Osteocyte (in vitro differentiated cells): ENCODE measurements at regions not wholly inside any gene's neighbourhood (a gene's known extent, or its start where the extent isn't known, plus 50 kb on each side); places are given as distances from the start of the nearest gene placed in this dataset.
"Not testable (repeated sequence)": the region's sequence is repeated elsewhere in the genome, so short reads cannot be mapped to it uniquely, and the experiment has no call there.

Experiments used
- DNase-seq: peaks from one replicate; pipeline ENCODE4 v3.0.0; 2021; ENCODE audit warnings: mixed read lengths; ENCODE audit not compliant: unreplicated experiment; ENCODE audit errors: extremely low spot score
- H3K27ac Mint-ChIP-seq: one replicate; pipeline ENCODE4 v1.8.0; 2021; ENCODE audit warnings: mild to moderate bottlenecking, mixed read lengths; ENCODE audit not compliant: unreplicated experiment
- H3K27me3 Mint-ChIP-seq: one replicate; pipeline ENCODE4 v1.8.0; 2021; ENCODE audit warnings: mixed read lengths; ENCODE audit not compliant: unreplicated experiment
- H3K36me3 Mint-ChIP-seq: one replicate; pipeline ENCODE4 v1.8.0; 2021; ENCODE audit warnings: mixed read lengths; ENCODE audit not compliant: unreplicated experiment
- H3K4me1 Mint-ChIP-seq: one replicate; pipeline ENCODE4 v1.8.0; 2021; ENCODE audit warnings: mixed read lengths; ENCODE audit not compliant: unreplicated experiment
- H3K4me3 Mint-ChIP-seq: one replicate; pipeline ENCODE4 v1.8.0; 2021; ENCODE audit warnings: mild to moderate bottlenecking, moderate library complexity, mixed read lengths; ENCODE audit not compliant: unreplicated experiment
- H3K9me3 Mint-ChIP-seq: one replicate; pipeline ENCODE4 v1.8.0; 2021; ENCODE audit warnings: mixed read lengths; ENCODE audit not compliant: unreplicated experiment
- TF ChIP-seq, protein P1 (sequence below): fragments of 200-600 bp; sonication (generic); IDR thresholded peaks from 2 replicates; pipeline ENCODE4 v1.5.0; 2021; ENCODE audit warnings: antibody characterized with exemption, mild to moderate bottlenecking, moderate library complexity

GRCh38 chr3:107464037-107464436 is 58.7 kb upstream of the BBX start:
- Mint-ChIP-seq H3K27me3 (no peaks in the 10 kb centered on the region), H3K27ac (no peak overlapping the region), H3K4me3 (no peak overlapping the region), H3K4me1 (no peaks in the 10 kb centered on the region), H3K36me3 (no peaks in the 10 kb centered on the region), H3K9me3 (no peaks in the 10 kb centered on the region)
- TF ChIP-seq, protein P1, sequence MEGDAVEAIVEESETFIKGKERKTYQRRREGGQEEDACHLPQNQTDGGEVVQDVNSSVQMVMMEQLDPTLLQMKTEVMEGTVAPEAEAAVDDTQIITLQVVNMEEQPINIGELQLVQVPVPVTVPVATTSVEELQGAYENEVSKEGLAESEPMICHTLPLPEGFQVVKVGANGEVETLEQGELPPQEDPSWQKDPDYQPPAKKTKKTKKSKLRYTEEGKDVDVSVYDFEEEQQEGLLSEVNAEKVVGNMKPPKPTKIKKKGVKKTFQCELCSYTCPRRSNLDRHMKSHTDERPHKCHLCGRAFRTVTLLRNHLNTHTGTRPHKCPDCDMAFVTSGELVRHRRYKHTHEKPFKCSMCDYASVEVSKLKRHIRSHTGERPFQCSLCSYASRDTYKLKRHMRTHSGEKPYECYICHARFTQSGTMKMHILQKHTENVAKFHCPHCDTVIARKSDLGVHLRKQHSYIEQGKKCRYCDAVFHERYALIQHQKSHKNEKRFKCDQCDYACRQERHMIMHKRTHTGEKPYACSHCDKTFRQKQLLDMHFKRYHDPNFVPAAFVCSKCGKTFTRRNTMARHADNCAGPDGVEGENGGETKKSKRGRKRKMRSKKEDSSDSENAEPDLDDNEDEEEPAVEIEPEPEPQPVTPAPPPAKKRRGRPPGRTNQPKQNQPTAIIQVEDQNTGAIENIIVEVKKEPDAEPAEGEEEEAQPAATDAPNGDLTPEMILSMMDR = no peak
- DNase-seq = no peak

DNA sequence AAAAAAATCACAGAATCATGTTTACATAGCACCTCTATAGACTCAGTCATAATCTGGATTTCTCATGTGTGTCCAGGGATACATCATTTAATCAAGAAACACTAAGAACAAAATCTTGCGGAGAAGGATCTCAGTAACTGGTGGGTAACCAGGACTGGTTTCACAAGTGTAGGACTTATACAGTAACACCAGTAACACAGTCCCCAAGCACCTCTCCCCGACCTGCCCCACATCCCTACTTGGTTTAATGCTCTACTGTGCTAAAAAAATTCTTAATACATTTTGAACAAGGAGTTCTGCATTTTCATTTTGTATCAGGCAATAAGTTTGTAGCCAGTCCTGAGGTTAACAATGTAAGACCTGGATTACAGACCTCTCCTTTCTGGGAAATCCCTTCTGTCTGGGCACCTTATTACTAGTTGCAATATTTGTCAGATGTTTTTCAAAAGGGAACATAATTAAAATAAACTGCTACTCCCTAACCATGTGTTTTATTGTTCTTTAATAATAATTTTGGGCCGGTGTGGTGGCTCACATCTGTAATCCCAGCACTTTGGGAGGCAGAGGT is 57.6 kb upstream of the BBX start:
- H3K27me3 Mint-ChIP-seq = no peaks in the 10 kb centered on the region
- no peak overlapping the region for H3K27ac Mint-ChIP-seq
- H3K4me1 Mint-ChIP-seq = peaks cover 3% of the 10 kb centered on the region
- no peak overlapping the region for H3K4me3 Mint-ChIP-seq
- no peaks in the 10 kb centered on the region for H3K36me3 Mint-ChIP-seq
- no peaks in the 10 kb centered on the region for H3K9me3 Mint-ChIP-seq
- DNase-seq = no peak
- TF ChIP-seq, protein P1 = no peak

- Mint-ChIP-seq H3K4me3 (no peak overlapping the region), H3K27ac (no peak overlapping the region), H3K27me3 (peaks cover 2% of the 10 kb centered on the region), H3K36me3 (peaks cover 8% of the 10 kb centered on the region), H3K9me3 (peaks cover 18% of the 10 kb centered on the region), H3K4me1 (peaks cover 9% of the 10 kb centered on the region)
- no peak for DNase-seq
- TF ChIP-seq, protein P1 = no peak
These were observed 54.0 kb upstream of the BBX start for GRCh38 chr3:107468782-107469181.

DNA sequence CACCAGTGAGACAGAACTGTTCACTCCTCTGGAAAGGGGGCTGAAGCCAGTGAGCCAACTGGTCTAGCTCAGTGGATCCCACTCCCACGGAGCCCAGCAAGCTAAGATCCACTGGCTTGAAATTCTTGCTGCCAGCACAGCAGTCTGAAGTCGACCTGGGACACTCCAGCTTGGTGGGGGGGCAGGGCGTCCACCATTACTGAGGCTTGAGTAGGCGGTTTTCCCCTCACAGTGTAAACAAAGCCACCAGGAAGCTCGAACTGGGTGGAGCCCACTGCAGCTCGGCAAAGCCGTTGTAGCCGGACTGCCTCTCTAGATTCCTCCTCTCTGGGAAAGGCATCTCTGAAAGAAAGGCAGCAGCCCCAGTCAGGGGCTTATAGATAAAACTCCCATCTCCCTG is 52.3 kb upstream of the BBX start:
- H3K4me1 Mint-ChIP-seq, H3K36me3 Mint-ChIP-seq, DNase-seq, H3K27ac Mint-ChIP-seq, H3K27me3 Mint-ChIP-seq, H3K4me3 Mint-ChIP-seq: not testable (repeated sequence)
- peaks cover 29% of the 10 kb centered on the region for H3K9me3 Mint-ChIP-seq
